Choroid plexus epithelial cell (primary cell): ENCODE measurements at regions not wholly inside any gene's neighbourhood (a gene's known extent, or its start where the extent isn't known, plus 50 kb on each side); places are given as distances from the start of the nearest gene placed in this dataset.

Source experiments
- DNase-seq: peaks from one replicate; pipeline ENCODE4 v3.0.0-alpha.2; 2010; ENCODE audit warnings: low read depth
- H3K4me3 ChIP-seq: 2 replicates; pipeline ENCODE4 v1.5.1; 2011; ENCODE audit warnings: low read depth, mild to moderate bottlenecking, control low read depth, low read length, moderate library complexity
- TF ChIP-seq, protein P1 (sequence below): conservative IDR thresholded peaks from 2 replicates; pipeline ENCODE4 v1.5.1; 2011; ENCODE audit warnings: low read depth, mild to moderate bottlenecking, control low read depth, inconsistent platforms, low read length, moderate library complexity

DNA sequence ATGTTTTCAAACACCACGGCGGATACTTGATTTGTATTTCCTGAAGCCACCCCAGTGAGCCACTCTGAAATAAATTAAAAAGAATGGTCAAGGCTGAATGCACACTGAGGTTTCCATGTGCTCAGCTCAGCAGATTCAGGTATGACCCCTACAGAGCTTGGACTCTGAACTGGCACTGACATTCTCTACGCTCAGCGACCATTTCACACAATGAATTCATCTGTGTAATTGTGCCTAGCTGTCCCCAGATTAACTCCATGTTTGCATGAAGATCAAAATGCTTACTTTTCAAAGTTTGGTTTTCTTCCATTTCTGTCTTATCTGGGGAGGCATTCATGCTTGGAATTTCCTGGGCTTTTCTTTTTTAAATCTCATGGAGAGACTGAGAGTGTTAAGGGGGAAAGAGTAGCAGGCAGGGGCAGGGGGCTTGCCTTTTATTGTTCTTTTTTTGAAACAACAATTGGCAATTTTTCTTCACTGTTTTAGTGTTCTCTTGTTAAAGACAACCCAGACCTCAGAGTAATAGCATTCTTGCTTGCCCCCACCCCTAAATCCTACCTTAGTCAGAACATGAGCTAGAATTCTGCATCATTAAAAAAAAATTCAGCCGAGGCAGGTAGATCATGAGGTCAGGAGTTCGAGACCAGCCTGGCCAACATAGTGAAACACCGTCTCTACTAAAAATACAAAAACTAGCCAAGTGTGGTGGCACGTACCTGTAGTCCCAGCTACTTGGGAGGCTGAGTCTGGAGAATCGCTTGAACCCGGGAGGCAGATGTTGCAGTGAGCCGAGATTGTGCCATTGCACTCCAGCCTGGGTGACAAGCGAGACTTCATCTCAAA is 85.5 kb upstream of the HNF1B start:
- DNase-seq: no peak
- H3K4me3 ChIP-seq: no peak overlapping the region
- TF ChIP-seq, protein P1, sequence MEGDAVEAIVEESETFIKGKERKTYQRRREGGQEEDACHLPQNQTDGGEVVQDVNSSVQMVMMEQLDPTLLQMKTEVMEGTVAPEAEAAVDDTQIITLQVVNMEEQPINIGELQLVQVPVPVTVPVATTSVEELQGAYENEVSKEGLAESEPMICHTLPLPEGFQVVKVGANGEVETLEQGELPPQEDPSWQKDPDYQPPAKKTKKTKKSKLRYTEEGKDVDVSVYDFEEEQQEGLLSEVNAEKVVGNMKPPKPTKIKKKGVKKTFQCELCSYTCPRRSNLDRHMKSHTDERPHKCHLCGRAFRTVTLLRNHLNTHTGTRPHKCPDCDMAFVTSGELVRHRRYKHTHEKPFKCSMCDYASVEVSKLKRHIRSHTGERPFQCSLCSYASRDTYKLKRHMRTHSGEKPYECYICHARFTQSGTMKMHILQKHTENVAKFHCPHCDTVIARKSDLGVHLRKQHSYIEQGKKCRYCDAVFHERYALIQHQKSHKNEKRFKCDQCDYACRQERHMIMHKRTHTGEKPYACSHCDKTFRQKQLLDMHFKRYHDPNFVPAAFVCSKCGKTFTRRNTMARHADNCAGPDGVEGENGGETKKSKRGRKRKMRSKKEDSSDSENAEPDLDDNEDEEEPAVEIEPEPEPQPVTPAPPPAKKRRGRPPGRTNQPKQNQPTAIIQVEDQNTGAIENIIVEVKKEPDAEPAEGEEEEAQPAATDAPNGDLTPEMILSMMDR: no peak

DNA sequence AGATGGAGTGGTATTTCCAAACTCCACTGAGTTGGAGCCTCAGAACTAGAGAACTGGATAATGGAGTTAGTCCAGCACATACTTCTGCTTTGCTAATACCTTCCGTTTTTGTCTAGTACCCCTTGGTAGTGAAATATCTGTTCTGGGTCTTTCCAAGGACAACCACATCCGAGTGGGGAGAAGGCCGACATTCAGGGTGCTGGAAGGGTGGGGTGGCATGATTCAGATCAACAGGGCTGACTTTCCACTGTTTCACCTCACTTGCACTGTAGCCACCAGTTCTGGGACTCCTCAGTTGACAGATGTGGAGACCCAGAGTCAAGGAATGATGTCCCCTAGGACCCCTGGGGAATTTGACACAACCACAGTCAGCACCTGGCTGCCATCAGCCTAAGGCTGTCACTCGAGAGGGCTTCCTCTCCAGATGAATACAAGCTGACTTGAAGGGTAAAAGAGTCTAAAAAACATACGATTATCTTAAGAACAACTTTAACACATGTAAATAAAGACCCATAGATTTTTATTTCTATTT is 84.8 kb upstream of the HNF1B start:
- TF ChIP-seq, protein P1: no peak
- no peak overlapping the region for H3K4me3 ChIP-seq
- no peak for DNase-seq

DNA sequence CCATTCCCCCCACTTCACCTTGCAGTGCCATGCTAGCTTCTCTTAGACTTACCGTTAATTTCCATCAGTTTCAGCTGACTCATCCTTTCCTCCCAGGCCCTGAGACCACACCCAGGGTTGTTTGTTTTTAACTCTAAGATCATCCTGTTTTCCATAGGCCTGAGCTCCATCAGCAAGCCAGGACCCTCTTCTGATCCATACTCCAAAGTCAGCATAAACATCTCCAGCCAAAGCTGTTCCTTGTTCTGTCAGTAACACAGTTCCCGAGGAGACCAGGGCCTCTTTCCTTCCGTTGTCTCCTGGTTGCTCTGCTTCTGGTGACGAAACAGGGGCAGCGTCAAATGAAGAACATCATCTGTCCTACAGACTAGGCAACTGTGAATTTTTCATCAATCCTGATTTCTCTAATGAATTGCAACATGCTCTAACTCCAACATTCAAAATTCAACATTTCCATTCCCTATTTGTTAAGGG is 83.8 kb upstream of the HNF1B start:
- DNase-seq: no peak
- TF ChIP-seq, protein P1: no peak

DNA sequence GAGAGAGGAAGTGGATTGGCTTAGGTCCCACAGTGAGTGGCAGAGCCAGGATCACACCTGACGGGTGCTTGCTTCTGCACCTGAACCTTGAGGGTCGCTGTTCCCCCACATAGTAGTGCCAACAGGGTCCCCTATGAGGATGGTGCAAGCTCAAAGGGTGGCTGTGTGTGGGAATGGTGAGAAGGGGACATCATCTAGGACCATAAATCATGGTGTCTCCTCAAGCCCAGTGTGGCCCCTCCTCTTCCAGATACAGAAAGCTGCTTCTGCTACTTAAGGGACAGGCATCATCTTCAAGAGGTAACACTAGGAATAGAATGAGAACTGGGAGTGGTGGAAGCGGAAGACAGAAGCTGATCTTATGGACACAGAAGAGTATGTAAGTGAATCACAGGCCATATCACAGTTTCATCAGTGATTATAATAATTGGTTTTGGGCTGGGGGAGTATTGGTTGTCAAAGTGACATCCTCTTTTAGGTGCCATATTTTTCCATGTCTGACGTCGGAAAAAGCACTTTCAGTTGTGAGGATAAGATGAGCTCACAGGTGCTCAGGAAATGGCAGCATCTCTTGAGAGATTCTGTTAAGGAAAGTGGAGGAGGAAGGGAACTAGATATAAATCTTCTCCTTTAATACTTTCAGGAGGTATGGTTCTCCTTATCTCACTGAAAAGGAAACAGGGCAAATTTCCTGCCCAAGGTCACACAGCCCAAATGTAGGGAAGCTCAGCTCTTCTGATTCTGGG is 83.2 kb upstream of the HNF1B start:
- no peak for DNase-seq
- no peak overlapping the region for H3K4me3 ChIP-seq
- TF ChIP-seq, protein P1: no peak

More for the DNA sequence above, 83.8 kb upstream of the HNF1B start:
- no peak overlapping the region for H3K4me3 ChIP-seq

DNA sequence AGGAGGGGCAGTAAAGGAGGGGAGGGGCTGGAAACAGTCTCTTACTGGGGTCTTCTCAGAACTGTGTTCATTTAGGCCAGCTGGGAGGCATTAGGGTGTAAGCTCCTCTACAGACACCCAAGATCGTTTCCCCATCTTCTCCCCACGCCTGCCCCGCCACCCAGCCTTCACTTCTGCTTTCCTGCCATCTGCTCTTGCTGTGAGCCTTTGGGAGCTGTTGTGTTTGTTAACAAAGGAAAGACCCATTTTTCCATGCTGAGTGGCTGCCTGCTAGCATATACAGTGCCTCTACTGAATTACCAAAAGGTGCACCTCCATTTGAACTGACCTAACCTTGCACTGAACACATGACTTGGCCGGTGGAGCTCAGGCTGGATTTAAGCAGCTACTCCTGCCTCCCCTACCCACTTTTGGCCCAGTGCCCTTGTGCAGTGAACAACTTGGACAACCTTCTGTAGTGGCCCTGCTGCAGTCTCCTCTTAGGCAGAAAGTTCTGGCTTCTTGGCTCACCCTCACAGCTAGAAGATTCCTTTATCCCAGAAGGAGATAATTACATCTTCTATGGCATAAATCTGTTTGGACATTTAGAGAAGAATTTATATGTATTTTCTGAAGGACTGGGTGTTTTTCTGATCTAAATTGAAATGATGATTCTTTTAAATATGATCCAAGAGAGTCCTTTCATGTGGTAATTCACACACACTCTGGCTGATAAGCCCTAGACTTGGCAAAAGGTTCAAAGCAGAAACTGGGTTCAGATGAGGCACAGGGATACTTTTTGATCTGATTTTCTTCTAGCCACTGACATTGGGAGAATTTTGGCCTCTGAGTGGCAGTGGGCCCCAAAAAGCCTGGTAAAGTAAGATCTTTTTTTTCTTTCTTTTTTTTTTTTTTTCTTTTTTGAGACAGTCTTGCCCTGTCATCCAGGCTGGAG is 81.9 kb upstream of the HNF1B start:
- H3K4me3 ChIP-seq: no peak overlapping the region
- no peak for DNase-seq
- TF ChIP-seq, protein P1: no peak

DNA sequence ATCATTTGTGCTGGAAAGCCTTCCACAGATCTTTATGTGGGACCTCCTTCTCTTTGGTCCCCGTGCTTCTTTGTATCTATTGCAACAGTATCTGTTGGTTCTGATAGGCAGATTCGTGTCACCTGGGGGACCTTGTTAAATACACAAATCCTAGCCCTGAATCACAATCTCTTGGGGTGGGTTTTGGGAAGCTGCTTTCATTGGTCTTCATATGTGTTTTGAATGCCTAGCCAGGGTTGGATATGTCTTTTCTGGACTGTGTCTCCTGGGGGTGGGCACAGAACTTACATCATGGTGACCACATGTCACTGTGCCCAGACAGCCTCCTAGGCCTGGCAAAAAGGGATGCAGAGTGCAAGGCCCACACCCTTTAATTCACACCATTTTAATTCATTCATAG is 81.0 kb upstream of the HNF1B start:
- TF ChIP-seq, protein P1: no peak
- no peak for DNase-seq
- no peak overlapping the region for H3K4me3 ChIP-seq
